CD4-positive, alpha-beta T cell (primary cell): ENCODE measurements at regions not wholly inside any gene's neighbourhood (a gene's known extent, or its start where the extent isn't known, plus 50 kb on each side); places are given as distances from the start of the nearest gene placed in this dataset.

Source experiments
- ATAC-seq: fragments of 200-7000 bp; cut with Tn5 transposase; one replicate; pipeline ENCODE4 v1.10.0; 2022; ENCODE audit warnings: mild to moderate bottlenecking; ENCODE audit not compliant: poor library complexity
- CTCF ChIA-PET: fragments of 350-600 bp; sonication (Branson Sonifier 250); formaldehyde crosslinking; loops from one replicate; lab custom pipeline; 2021; ENCODE audit warnings: antibody characterized with exemption, inconsistent platforms; lab: Charles Lee
- POLR2A ChIA-PET: fragments of 350-600 bp; sonication (Branson Sonifier 250); formaldehyde crosslinking; loops from one replicate; lab custom pipeline; 2021; ENCODE audit warnings: antibody characterized with exemption, inconsistent platforms; lab: Charles Lee
- DNase-seq, 14 experiments: peaks; one replicate each; pipeline ENCODE4 v3.0.0-alpha.2; 2013 to 2020; ENCODE audit warnings: mixed read lengths in 2 of 14
- H3K27ac ChIP-seq, 2 donors: one replicate each; pipeline versions ENCODE4 v1.5.1 to v1.7.0; 2013; ENCODE audit warnings: low read length in 2 of 2, low read depth in 1 of 2, mild to moderate bottlenecking in 1 of 2
- H3K27me3 ChIP-seq, 2 experiments: 1 replicate in 1 of 2; 2 replicates in 1 of 2; pipeline versions ENCODE4 v1.6.1 to v1.7.0; 2013; ENCODE audit warnings: low read length in 2 of 2, control low read depth in 1 of 2, mild to moderate bottlenecking in 1 of 2, moderate library complexity in 1 of 2; ENCODE audit not compliant: insufficient read depth in 2 of 2, control insufficient read depth in 1 of 2
- H3K36me3 ChIP-seq: one replicate; pipeline ENCODE4 v1.6.1; 2013; ENCODE audit warnings: low read length, control low read depth; ENCODE audit not compliant: insufficient read depth
- H3K4me1 ChIP-seq: one replicate; pipeline ENCODE4 v1.6.1; 2013; ENCODE audit warnings: low read length, control low read depth; ENCODE audit not compliant: insufficient read depth
- H3K4me3 ChIP-seq: one replicate; pipeline ENCODE4 v1.5.1; 2013; ENCODE audit warnings: mild to moderate bottlenecking, low read length, moderate library complexity
- H3K9me3 ChIP-seq, 2 experiments: 1 replicate in 1 of 2; 2 replicates in 1 of 2; pipeline versions ENCODE4 v1.6.1 to v1.7.0; 2013; ENCODE audit warnings: low read length in 2 of 2, mild to moderate bottlenecking in 2 of 2, control low read depth in 1 of 2, moderate library complexity in 1 of 2; ENCODE audit not compliant: control insufficient read depth in 1 of 2, insufficient read depth in 1 of 2
- H3K27ac Mint-ChIP-seq: one replicate; pipeline ENCODE4 v1.8.0; 2020; ENCODE audit warnings: mixed read lengths
- H3K27me3 Mint-ChIP-seq: one replicate; pipeline ENCODE4 v1.8.0; 2021; ENCODE audit warnings: mixed read lengths
- H3K36me3 Mint-ChIP-seq: one replicate; pipeline ENCODE4 v1.8.0; 2021; ENCODE audit warnings: low read depth, mixed read lengths
- H3K4me1 Mint-ChIP-seq: one replicate; pipeline ENCODE4 v1.8.0; 2021; ENCODE audit warnings: low read depth, mixed read lengths
- H3K4me3 Mint-ChIP-seq: one replicate; pipeline ENCODE4 v1.8.0; 2020; ENCODE audit warnings: mild to moderate bottlenecking, mixed read lengths
- H3K9me3 Mint-ChIP-seq: one replicate; pipeline ENCODE4 v1.8.0; 2020; ENCODE audit warnings: mixed read lengths
- CTCF ChIP-seq: fragments of 200-600 bp; IDR thresholded peaks from one replicate; pipeline ENCODE4 v1.8.0; 2022; ENCODE audit warnings: antibody characterized with exemption, mild to moderate bottlenecking
- intact Hi-C, 2 experiments: fragments of 100-400 bp; cut with DNase I in 1 of 2; cut with micrococcal nuclease in 1 of 2; formaldehyde crosslinking; loops; one replicate each; pipeline versions ENCODE4 v1.15.1 to v1.9.0; 2023 to 2025; cut with DNase I, micrococcal nuclease

DNA sequence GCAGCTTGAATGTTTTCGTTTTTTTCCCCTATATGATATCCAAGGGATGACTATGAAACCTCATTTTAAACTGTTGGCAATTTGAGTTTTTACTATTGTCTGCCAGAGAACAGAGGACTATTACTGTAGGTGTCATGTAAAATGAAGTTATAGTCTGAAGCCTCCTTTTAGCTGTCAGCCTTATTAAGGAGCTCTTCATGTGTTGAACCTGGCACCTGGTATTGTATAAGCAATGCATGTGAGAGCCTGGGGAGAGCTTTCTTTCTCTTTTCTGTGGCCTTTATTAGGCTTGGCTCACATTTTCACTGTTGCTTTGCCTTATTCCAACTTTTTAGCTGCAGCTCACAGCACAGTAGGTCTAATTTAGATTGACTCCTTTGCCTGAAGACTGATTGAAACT lies 119.1 kb upstream of the FOXP2 start:
- TF ChIP-seq CTCF: no peak
- Histone ChIP-seq H3K9me3 (peaks cover 0 to 4% of the 10 kb centered on the region in 2 experiments), H3K4me3 (no peak overlapping the region), H3K27ac (no peak overlapping the region), H3K27me3 (peaks cover 0 to 5% of the 10 kb centered on the region in 2 experiments), H3K36me3 (no peaks in the 10 kb centered on the region), H3K4me1 (no peaks in the 10 kb centered on the region)
- ATAC-seq (no peak), DNase-seq (no peak)
- ChIA-PET CTCF (no interaction called here), POLR2A (no interaction called here)
- H3K9me3 Mint-ChIP-seq: no peaks in the 10 kb centered on the region
- H3K4me3 Mint-ChIP-seq: no peak overlapping the region
- no peak overlapping the region for H3K27ac Mint-ChIP-seq
- intact Hi-C loops: no loop called here
- no peaks in the 10 kb centered on the region for H3K36me3 Mint-ChIP-seq
- H3K4me1 Mint-ChIP-seq: no peaks in the 10 kb centered on the region
- no peaks in the 10 kb centered on the region for H3K27me3 Mint-ChIP-seq

DNA sequence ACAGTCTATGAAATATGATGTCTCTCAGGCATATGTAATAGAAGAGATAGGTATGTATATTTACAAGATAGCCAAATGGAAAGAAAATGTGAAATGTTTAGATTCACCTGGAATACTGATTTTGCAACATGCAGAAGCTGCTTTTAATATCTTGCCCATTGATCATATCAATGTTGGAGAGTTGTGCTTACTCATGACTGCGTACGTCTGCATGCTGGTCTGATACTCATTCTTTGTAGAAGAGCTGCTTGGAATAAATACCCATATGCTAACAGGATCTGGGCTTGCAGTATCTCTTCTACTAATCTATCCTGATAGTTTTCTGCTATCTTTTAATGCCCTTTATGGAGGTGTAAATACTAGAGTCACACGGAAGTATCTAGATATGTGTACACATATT lies 120.6 kb upstream of the FOXP2 start:
- intact Hi-C loops: no loop called here
- Histone ChIP-seq H3K4me1 (no peaks in the 10 kb centered on the region), H3K27ac (no peak overlapping the region), H3K27me3 (peaks cover 0 to 5% of the 10 kb centered on the region in 2 experiments), H3K9me3 (peaks cover 0 to 4% of the 10 kb centered on the region in 2 experiments), H3K4me3 (no peak overlapping the region), H3K36me3 (no peaks in the 10 kb centered on the region)
- Mint-ChIP-seq H3K27me3 (no peaks in the 10 kb centered on the region), H3K4me3 (no peak overlapping the region), H3K27ac (no peak overlapping the region), H3K4me1 (no peaks in the 10 kb centered on the region), H3K36me3 (no peaks in the 10 kb centered on the region), H3K9me3 (no peaks in the 10 kb centered on the region)
- ChIA-PET CTCF (no interaction called here), POLR2A (no interaction called here)
- ATAC-seq: no peak
- no peak for TF ChIP-seq CTCF
- no peak for DNase-seq

DNA sequence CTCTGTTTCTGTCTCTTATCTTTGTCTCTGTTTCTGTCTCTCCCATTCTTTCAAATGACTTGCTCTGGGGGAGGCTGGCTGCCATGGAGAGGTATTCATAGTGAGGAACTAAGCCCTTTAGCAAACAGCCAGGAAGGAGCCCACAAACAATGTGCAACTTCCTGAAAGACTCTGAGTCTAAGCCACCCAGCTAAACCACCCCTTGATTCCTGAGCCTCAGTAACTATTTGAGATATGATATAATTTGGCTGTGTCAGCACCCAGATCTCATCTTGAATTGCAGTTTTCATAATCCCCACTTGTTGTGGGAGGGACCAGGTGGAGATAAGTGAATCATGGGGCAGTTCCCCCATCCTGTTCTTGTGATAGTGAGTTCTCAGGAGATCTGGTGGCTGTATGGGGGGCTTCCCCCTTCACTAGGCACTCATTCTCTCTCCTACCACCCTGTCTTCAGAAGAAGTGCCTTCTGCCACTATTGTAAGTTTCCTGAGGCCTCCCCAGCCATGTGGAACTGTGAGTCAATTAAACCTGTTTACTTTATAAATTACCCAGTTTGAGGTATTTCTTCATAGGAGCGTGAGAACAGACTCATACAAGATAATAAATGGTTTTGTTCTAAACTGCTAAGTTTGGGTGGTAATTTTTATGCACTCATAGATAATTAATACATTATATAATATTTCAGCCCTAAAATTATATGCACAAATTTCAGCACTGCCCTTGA lies 121.2 kb upstream of the FOXP2 start:
- Histone ChIP-seq H3K27me3 (peaks cover 0 to 5% of the 10 kb centered on the region in 2 experiments), H3K9me3 (peaks cover 0 to 4% of the 10 kb centered on the region in 2 experiments), H3K4me1 (no peaks in the 10 kb centered on the region), H3K4me3 (no peak overlapping the region), H3K27ac (no peak overlapping the region), H3K36me3 (no peaks in the 10 kb centered on the region)
- DNase-seq (no peak), ATAC-seq (no peak)
- intact Hi-C loops: no loop called here
- POLR2A ChIA-PET: no interaction called here
- H3K4me1 Mint-ChIP-seq: no peaks in the 10 kb centered on the region
- CTCF ChIA-PET: no interaction called here
- H3K9me3 Mint-ChIP-seq: no peaks in the 10 kb centered on the region
- no peak for TF ChIP-seq CTCF
- no peaks in the 10 kb centered on the region for H3K36me3 Mint-ChIP-seq
- H3K4me3 Mint-ChIP-seq: no peak overlapping the region
- H3K27me3 Mint-ChIP-seq: no peaks in the 10 kb centered on the region
- H3K27ac Mint-ChIP-seq: no peak overlapping the region
